NCI-H345 (cell line): ENCODE measurements at regions not wholly inside any gene's neighbourhood (a gene's known extent, or its start where the extent isn't known, plus 50 kb on each side); places are given as distances from the start of the nearest gene placed in this dataset.
"Not testable (repeated sequence)": the region's sequence is repeated elsewhere in the genome, so short reads cannot be mapped to it uniquely, and the experiment has no call there.

Source experiments
- DNase-seq: peaks from one replicate; lab custom pipeline; 2025; lab: John Stamatoyannopoulos, UW

DNA sequence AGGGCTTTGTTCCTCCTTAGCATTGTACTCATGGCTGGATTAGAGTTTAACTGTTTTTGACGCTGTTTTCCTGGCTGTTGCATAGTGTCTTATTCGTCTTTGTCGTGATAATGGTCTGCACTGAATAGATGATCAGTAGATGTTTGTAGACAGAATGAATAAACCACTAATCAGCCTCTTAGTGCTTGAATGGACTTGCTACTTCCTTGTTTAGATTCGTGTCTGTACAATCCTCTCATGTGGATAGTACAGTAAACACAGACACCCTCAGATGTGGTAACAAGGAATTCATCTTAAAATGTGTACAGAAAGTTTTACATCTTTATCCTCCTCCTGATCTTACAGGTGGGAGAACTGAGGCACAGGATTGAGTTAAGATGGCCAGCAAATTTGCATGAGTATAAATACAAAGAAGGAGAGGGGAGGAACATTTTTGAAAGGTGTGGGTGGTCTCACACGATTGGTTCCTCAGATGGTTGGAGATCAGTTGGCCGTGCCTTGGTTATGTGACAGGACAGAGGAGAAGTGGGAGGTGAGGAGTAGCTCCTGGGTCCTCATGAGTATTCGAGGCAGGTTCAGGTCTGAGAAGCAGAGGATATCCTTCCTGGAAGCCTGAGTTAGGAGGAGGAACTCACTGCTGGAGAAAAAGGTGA, 196.0 kb downstream of the KLRB1 start:
- DNase-seq = not testable (repeated sequence)

- not testable (repeated sequence) for DNase-seq
Measured at GRCh38 chr12:9407425-9407748, 199.2 kb upstream of the PZP start.

DNA sequence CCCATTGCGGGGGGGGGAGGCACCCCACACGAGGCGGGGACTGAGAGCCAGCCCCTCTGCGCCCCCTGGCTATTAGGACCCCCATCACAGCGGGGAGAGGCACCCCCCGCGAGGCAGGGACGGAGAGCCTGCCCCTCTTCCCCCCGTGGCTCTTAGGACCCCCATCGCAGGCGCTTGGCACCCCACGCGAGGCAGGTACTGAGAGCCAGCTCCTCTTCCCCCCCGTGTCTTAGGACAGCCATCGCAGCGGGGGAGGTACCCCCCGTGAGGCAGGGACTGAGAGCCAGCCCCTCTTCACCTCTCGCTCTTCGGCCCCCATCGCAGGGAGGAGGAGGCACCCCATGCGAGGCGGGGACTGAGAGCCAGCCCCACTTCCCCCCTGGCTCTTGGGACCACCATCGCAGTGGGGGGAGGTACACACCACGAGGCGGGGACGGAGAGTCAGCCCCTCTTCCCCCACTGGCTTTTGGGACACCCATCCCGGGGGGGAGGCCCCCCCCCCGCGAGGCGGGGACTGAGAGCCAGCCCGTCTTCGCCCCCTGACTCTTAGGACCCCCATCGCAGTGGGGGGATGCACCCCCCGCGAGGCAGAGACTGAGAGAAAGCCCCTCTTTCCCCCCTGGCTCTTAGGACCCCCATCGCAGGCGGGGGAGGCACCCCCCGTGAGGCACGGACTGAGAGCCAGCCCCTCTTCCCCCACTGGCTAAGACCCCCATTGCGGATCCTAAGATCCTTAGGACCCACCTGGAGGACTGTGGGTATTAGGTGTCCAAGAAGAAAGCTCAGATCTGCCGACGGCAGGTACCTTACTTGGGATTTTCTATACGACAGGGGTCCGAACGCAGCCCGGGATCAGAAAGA, 198.6 kb upstream of the PZP start:
- no peak for DNase-seq

DNA sequence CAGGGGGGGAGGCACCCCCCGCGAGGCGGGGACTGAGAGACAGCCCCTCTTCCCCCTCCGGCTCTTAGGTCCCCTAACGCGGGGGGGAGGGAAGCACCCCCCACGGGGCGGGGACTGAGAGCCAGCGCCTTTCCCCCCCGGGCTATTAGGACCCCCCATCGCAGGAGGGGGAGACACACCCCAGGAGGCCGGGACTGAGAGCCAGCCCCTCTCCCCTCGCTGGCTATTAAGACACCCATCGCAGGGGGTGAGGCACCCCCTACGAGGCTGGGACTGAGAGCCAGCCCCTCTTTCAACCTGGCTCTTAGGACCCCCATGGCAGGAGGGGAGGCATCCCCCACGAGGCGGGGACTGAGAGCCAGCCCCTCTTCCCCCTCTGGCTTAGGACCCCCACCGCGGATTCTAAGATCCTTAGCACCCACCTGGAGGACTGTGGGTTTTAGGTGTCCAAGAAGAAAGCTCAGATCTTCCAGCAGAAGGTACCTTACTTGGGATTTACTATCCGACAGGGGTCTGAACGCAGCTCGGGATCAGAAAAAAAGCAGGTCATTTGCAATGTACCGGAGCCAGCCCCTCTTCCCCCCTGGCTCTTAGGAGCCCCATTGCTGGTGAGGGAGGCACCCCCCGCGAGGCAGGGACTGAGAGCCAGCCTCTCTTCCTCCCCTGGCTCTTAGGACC, 197.8 kb upstream of the PZP start:
- no peak for DNase-seq

- DNase-seq = no peak
Measured at GRCh38 chr12:9404469-9405260, 196.5 kb upstream of the PZP start.

- no peak for DNase-seq
Measured at GRCh38 chr12:9404031-9404430, 195.8 kb upstream of the PZP start.

GRCh38 chr12:9402432-9403040, 194.3 kb upstream of the PZP start:
- not testable (repeated sequence) for DNase-seq

DNA sequence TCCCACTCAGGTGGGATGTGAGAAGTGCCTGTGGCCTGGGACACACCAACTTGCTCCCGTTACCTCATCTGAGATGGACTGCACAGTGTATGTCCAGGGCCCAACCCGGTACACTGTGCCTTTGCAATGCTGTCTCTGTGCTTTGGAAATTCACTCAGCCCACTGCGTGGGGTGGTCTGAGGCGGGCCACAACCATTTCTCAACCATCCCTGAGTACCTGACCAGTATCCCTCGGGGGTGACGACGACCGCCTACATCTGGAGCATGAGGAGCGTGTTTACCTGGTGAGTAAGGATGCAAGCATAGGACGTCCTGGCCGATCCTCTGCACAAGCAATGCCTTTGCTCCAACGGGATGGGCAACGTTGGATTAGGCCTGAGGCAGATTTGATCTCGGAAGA, 188.2 kb upstream of the PZP start:
- not testable (repeated sequence) for DNase-seq

DNA sequence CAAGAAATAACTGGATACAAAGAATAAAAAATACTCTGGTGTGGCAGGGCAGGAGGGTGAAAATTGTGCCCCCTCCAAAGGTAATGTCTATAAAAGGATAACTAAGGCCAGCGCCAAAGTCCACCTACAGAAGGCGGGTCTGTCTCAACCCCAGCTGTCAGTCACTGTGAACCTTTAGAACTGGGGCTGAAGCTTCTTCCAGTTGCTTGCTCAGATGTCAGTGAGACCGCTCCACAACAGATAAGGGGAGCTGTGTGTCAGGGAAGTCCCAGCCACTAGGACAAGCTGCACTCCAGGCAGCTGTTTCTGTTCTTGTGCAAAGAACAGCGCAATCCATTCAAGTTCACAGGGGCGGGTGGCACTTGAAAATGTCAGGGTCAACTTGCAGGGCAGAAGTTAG, 187.0 kb upstream of the PZP start:
- DNase-seq = not testable (repeated sequence)

DNA sequence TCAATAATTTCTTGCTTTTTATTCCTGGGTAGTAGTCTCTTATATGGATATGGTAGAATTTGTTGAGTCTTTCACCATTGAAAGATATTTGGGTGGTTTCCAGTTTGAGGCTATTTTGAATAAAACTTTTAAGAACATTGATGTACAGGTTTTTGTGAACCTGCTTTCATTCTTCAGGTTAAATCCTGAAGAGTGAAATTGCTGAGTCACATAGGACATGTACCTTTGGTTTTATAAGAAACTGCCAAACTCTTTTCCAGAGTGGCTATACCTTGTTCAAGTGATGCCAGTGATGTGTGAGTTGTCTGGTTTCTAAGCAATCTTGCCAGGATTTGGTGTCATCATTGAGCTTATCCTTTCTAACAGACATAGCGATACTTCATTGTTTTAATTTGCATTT, 184.6 kb upstream of the PZP start:
- no peak for DNase-seq

- peak; percentile 65 for DNase-seq
Measured at GRCh38 chr12:9391815-9392214, 183.6 kb upstream of the PZP start.

GRCh38 chr12:9390761-9391160, 182.6 kb upstream of the PZP start:
- DNase-seq = no peak

- no peak for DNase-seq
Measured at GRCh38 chr12:9389796-9390195, 181.6 kb upstream of the PZP start.

GRCh38 chr12:9388379-9388778, 180.2 kb upstream of the PZP start:
- no peak for DNase-seq

GRCh38 chr12:9387450-9387849, 179.3 kb upstream of the PZP start:
- DNase-seq = no peak

- no peak for DNase-seq
Measured at GRCh38 chr12:9383585-9383984, 175.4 kb upstream of the PZP start.

- DNase-seq = no peak
Measured at GRCh38 chr12:9381619-9382018, 173.4 kb upstream of the PZP start.

DNA sequence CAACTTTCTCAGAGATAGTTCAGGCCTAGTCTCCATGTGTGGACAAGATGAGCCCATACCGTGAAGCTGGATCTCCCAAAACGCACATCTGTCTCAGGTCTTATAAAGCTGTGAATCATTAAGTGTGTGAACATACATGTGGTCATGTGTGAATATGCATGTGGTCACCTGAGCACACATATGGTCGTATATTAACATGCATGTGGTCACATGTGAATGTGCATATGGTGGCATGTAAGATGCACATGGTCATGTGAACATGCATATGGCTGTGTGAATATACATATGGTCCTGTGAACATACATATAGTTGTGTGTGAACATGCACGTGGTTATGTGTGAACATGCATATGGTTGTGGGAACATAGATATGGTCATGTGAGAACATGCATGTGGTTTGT, 172.5 kb upstream of the PZP start:
- no peak for DNase-seq

DNA sequence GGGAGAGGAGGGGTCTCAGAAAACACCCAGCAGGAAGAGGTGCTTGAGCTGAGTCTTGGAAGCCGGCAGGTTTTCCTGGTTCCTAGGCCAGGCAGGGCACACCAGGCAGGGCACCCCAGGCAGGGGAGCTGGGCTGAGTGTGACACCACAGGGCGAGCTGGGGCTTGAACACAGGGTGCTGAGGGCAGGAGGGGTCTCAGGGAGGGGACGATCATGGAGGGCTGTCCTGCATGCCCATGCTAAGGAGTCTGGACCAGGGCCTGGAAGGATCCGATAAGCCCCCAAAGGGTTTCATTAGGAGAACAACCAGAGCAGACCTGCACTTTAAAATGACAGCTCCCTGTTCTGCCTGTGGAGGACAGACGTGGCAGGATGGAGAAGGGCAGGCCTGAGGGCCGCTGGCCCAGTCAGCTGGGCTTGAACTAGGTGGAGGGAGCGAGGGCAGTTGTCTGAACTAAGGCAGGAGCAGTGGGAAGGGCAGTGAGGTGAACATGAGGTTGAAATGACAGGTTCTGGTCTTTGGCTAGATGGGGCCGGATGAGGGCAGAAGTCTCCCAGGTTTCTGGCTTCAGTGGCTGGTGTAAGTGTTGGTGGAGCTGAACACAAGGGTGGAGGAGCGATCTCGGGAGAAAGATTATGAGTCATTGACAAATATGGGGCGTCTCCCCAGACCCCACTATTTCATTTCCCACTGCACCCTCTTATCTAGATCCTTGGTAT, 171.0 kb upstream of the PZP start:
- DNase-seq = no peak

DNA sequence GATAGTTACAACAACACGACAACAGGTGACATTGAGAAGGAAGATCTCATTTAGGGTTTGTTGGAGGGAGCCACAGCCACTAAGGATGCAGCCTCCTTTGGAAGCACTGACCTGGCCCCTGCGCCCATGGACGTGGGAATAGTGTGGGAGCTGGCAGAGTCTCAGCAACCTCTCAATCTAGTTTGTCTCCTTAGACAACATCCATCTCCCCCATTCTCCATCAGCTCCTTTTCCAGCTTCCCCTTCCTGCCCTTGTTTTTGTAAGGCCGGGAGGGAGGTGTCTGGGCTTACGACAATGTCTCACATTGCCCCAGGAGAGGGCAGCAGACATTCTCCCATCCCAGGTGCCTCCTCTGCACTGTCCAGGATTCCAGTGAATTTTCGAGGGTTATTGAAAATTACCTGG, 170.2 kb upstream of the PZP start:
- DNase-seq = no peak

DNA sequence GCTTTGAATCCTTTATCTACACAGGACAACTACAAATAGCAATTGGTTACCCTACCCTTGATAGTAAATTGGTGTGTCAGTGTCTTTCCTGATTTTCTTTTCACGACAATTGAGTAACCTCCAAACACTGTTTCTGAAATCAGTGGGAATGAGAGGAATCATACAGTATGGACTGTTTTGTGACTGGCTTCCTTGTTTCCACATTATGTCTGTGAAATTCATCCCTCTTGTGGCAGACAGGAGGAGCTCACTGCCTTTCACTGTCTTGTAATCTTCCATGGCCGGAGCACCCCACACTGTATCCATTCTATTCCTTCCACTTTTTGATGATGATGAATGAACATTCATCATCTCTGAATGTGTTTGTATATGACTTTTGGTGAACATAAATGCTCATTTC, 164.0 kb upstream of the PZP start:
- DNase-seq = no peak
